ENCODE measurements at regions not wholly inside any gene's neighbourhood (a gene's known extent, or its start where the extent isn't known, plus 50 kb on each side); places are given as distances from the start of the nearest gene placed in this dataset.
"Not testable (repeated sequence)": the region's sequence is repeated elsewhere in the genome, so short reads cannot be mapped to it uniquely, and the experiment has no call there.

GRCh38 chr16:47866423-47866822 is 289.4 kb downstream of the ABCC12 start:
- Histone ChIP-seq H3K27me3 (no peaks in the 10 kb centered on the region), H3K36me3 (replicated peaks in 1 of 2; ENCODE audit: insufficient read depth in 1 of 2, low read depth in 2 of 2) (no peaks in the 10 kb centered on the region), H3K9me3 (no peaks in the 10 kb centered on the region), H3K4me3 (no peak overlapping the region), H3K4me1 (no peaks in the 10 kb centered on the region), H3K27ac (no peak overlapping the region)
- ATAC-seq = no peak
- no peak for TF ChIP-seq POLR2A (IDR thresholded peaks at IDR 0.05)
- TF ChIP-seq, protein P1, sequence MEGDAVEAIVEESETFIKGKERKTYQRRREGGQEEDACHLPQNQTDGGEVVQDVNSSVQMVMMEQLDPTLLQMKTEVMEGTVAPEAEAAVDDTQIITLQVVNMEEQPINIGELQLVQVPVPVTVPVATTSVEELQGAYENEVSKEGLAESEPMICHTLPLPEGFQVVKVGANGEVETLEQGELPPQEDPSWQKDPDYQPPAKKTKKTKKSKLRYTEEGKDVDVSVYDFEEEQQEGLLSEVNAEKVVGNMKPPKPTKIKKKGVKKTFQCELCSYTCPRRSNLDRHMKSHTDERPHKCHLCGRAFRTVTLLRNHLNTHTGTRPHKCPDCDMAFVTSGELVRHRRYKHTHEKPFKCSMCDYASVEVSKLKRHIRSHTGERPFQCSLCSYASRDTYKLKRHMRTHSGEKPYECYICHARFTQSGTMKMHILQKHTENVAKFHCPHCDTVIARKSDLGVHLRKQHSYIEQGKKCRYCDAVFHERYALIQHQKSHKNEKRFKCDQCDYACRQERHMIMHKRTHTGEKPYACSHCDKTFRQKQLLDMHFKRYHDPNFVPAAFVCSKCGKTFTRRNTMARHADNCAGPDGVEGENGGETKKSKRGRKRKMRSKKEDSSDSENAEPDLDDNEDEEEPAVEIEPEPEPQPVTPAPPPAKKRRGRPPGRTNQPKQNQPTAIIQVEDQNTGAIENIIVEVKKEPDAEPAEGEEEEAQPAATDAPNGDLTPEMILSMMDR (IDR thresholded peaks at IDR 0.05) = no peak
- intact Hi-C loops (cut with DNase I) = no loop called here
- 45 to 71% methylated on average over 4 of the region's 4 CpGs for WGBS, 2 donors
- no peak for DNase-seq

- 22 to 32% methylated on average over 3 of the region's 3 CpGs for WGBS, 2 donors
- no peak overlapping the region for H3K27ac ChIP-seq
- H3K27me3 ChIP-seq = no peaks in the 10 kb centered on the region
- H3K36me3 ChIP-seq (replicated peaks in 1 of 2; ENCODE audit: insufficient read depth in 1 of 2, low read depth in 2 of 2) = no peaks in the 10 kb centered on the region
- TF ChIP-seq POLR2A (IDR thresholded peaks at IDR 0.05) = no peak
- TF ChIP-seq, protein P1 (IDR thresholded peaks at IDR 0.05) = no peak
- no peaks in the 10 kb centered on the region for H3K4me1 ChIP-seq
- H3K4me3 ChIP-seq = no peak overlapping the region
- no peaks in the 10 kb centered on the region for H3K9me3 ChIP-seq
- no peak for DNase-seq
- intact Hi-C loops (cut with DNase I) = no loop called here
- ATAC-seq = no peak
Observed at GRCh38 chr16:47865337-47865855, 290.4 kb downstream of the ABCC12 start.

DNA sequence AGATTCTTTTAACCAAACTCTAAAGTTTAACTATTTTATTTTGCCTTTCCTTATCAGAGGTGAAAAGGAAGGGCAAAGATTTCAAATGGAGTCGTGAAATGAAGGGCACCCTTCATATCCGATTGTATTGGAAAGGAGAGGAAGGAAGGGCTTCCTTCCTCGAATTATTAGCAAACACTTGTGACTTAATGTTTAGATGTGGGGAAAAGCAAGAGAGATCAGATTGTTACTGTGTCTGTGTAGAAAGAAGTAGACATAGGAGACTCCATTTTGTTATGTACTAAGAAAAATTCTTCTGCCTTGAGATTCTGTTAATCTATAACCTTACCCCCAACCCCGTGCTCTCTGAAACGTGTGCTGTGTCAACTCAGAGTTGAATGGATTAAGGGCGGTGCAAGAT is 291.5 kb downstream of the ABCC12 start:
- H3K27ac ChIP-seq; H3K27me3 ChIP-seq; H3K4me3 ChIP-seq; H3K36me3 ChIP-seq (replicated peaks in 1 of 2; ENCODE audit: insufficient read depth in 1 of 2, low read depth in 2 of 2); intact Hi-C loops (cut with DNase I); H3K9me3 ChIP-seq; ATAC-seq; H3K4me1 ChIP-seq; DNase-seq: not testable (repeated sequence)
- 15 to 36% methylated on average over 3 to 5 of the region's 6 CpGs for WGBS, 2 donors

- no peak overlapping the region for H3K27ac ChIP-seq
- no peaks in the 10 kb centered on the region for H3K36me3 ChIP-seq (replicated peaks in 1 of 2; ENCODE audit: insufficient read depth in 1 of 2, low read depth in 2 of 2)
- intact Hi-C loops (cut with DNase I) = no loop called here
- ATAC-seq (no peak), DNase-seq (no peak)
- H3K4me3 ChIP-seq = no peak overlapping the region
- H3K4me1 ChIP-seq = no peaks in the 10 kb centered on the region
- WGBS, 2 donors = 95% methylated on average over 7 to 8 of the region's 8 CpGs
- no peaks in the 10 kb centered on the region for H3K27me3 ChIP-seq
- H3K9me3 ChIP-seq = no peaks in the 10 kb centered on the region
- TF ChIP-seq, protein P1 (IDR thresholded peaks at IDR 0.05) = no peak
Observed at GRCh38 chr16:47861999-47862398, 293.8 kb downstream of the ABCC12 start.

DNA sequence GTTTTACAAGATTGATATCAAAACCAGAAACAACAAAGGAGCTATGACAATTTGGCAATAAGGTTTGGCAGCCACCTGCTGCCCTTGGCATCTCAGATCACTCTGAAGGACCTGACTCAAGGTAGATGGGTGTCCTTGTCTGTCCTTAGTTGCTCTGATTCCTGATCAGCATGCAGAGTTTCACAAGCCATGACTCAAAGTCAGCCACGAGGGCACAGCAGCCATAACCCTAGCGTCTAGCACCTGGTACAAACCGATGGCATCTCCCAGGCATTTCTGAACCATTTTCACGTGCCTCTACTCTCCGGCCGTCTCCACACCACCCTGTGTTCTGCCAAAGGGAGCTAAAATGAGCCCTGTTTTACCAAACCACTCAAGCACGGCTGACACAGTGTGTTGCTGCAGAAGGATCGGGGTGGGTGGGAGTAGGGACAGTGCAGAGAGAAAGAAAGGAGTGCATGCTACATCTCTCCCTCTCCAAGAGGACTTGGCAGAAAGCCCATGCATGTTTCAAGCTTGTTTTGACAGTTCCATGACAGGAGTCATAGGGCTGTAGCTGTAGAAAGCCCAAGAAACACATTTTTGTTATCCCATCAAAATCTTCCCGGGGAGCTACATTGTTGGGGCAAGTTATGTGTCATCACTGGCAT is 297.3 kb downstream of the ABCC12 start:
- Histone ChIP-seq H3K9me3 (no peaks in the 10 kb centered on the region), H3K27ac (no peak overlapping the region), H3K4me1 (no peaks in the 10 kb centered on the region), H3K27me3 (no peaks in the 10 kb centered on the region), H3K36me3 (replicated peaks in 1 of 2; ENCODE audit: insufficient read depth in 1 of 2, low read depth in 2 of 2) (no peaks in the 10 kb centered on the region), H3K4me3 (no peak overlapping the region)
- ATAC-seq (no peak), DNase-seq (no peak)
- no peak for TF ChIP-seq POLR2A (IDR thresholded peaks at IDR 0.05)
- TF ChIP-seq, protein P1 (IDR thresholded peaks at IDR 0.05) = no peak
- 57 to 68% methylated on average over 9 of the region's 9 CpGs for WGBS, 2 donors
- intact Hi-C loops (cut with DNase I) = no loop called here

Data from body of pancreas (tissue), 4 donors.